CD4-positive, alpha-beta T cell (primary cell): ENCODE measurements at regions not wholly inside any gene's neighbourhood (a gene's known extent, or its start where the extent isn't known, plus 50 kb on each side); places are given as distances from the start of the nearest gene placed in this dataset.

Experiments
- ATAC-seq: fragments of 200-7000 bp; cut with Tn5 transposase; one replicate; pipeline ENCODE4 v1.10.0; 2022; ENCODE audit warnings: mild to moderate bottlenecking; ENCODE audit not compliant: poor library complexity
- CTCF ChIA-PET: fragments of 350-600 bp; sonication (Branson Sonifier 250); formaldehyde crosslinking; loops from one replicate; lab custom pipeline; 2021; ENCODE audit warnings: antibody characterized with exemption, inconsistent platforms; lab: Charles Lee
- POLR2A ChIA-PET: fragments of 350-600 bp; sonication (Branson Sonifier 250); formaldehyde crosslinking; loops from one replicate; lab custom pipeline; 2021; ENCODE audit warnings: antibody characterized with exemption, inconsistent platforms; lab: Charles Lee
- DNase-seq, 14 experiments: peaks; one replicate each; pipeline ENCODE4 v3.0.0-alpha.2; 2013 to 2020; ENCODE audit warnings: mixed read lengths in 2 of 14
- H3K27ac ChIP-seq, 2 donors: one replicate each; pipeline versions ENCODE4 v1.5.1 to v1.7.0; 2013; ENCODE audit warnings: low read length in 2 of 2, low read depth in 1 of 2, mild to moderate bottlenecking in 1 of 2
- H3K27me3 ChIP-seq, 2 experiments: 1 replicate in 1 of 2; 2 replicates in 1 of 2; pipeline versions ENCODE4 v1.6.1 to v1.7.0; 2013; ENCODE audit warnings: low read length in 2 of 2, control low read depth in 1 of 2, mild to moderate bottlenecking in 1 of 2, moderate library complexity in 1 of 2; ENCODE audit not compliant: insufficient read depth in 2 of 2, control insufficient read depth in 1 of 2
- H3K36me3 ChIP-seq: one replicate; pipeline ENCODE4 v1.6.1; 2013; ENCODE audit warnings: low read length, control low read depth; ENCODE audit not compliant: insufficient read depth
- H3K4me1 ChIP-seq: one replicate; pipeline ENCODE4 v1.6.1; 2013; ENCODE audit warnings: low read length, control low read depth; ENCODE audit not compliant: insufficient read depth
- H3K4me3 ChIP-seq: one replicate; pipeline ENCODE4 v1.5.1; 2013; ENCODE audit warnings: mild to moderate bottlenecking, low read length, moderate library complexity
- H3K9me3 ChIP-seq, 2 experiments: 1 replicate in 1 of 2; 2 replicates in 1 of 2; pipeline versions ENCODE4 v1.6.1 to v1.7.0; 2013; ENCODE audit warnings: low read length in 2 of 2, mild to moderate bottlenecking in 2 of 2, control low read depth in 1 of 2, moderate library complexity in 1 of 2; ENCODE audit not compliant: control insufficient read depth in 1 of 2, insufficient read depth in 1 of 2
- H3K27ac Mint-ChIP-seq: one replicate; pipeline ENCODE4 v1.8.0; 2020; ENCODE audit warnings: mixed read lengths
- H3K27me3 Mint-ChIP-seq: one replicate; pipeline ENCODE4 v1.8.0; 2021; ENCODE audit warnings: mixed read lengths
- H3K36me3 Mint-ChIP-seq: one replicate; pipeline ENCODE4 v1.8.0; 2021; ENCODE audit warnings: low read depth, mixed read lengths
- H3K4me1 Mint-ChIP-seq: one replicate; pipeline ENCODE4 v1.8.0; 2021; ENCODE audit warnings: low read depth, mixed read lengths
- H3K4me3 Mint-ChIP-seq: one replicate; pipeline ENCODE4 v1.8.0; 2020; ENCODE audit warnings: mild to moderate bottlenecking, mixed read lengths
- H3K9me3 Mint-ChIP-seq: one replicate; pipeline ENCODE4 v1.8.0; 2020; ENCODE audit warnings: mixed read lengths
- intact Hi-C, 2 experiments: fragments of 100-400 bp; cut with DNase I in 1 of 2; cut with micrococcal nuclease in 1 of 2; formaldehyde crosslinking; loops; one replicate each; pipeline versions ENCODE4 v1.15.1 to v1.9.0; 2023 to 2025; cut with DNase I, micrococcal nuclease
- TF ChIP-seq, protein P1 (sequence below): fragments of 200-600 bp; IDR thresholded peaks from one replicate; pipeline ENCODE4 v1.8.0; 2022; ENCODE audit warnings: antibody characterized with exemption, mild to moderate bottlenecking

DNA sequence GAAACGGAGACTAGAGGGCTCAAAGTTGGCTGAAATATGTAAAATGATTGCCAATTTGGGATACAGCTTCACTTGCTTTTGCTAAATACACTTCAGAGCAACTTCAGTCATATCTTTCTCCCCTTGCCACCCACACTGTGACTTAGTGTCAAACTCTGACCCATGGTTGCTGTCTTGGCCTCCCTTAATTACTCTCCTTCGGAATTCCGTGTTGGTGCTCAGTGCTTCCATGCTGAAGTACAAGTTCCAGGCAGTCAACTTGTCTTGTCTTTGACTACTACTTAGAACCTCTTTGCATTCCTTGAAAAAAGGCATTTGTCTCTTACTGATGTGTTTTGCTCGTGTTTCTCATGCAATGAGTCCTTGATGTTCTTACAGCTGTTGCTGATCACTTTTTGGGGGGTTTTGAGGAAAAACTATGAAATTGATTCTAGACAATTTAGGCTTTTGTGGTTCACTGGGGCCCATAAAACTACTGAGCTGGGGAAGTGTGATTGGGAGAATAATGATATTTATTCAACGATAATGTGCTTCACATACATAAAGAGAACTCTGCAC lies 146.0 kb downstream of the UBE2E3 start:
- no peaks in the 10 kb centered on the region for H3K27me3 ChIP-seq
- H3K36me3 ChIP-seq = no peaks in the 10 kb centered on the region
- H3K4me1 ChIP-seq = peaks cover 25% of the 10 kb centered on the region
- peak overlapping the region; percentile 81 for H3K4me3 Mint-ChIP-seq
- H3K27me3 Mint-ChIP-seq = no peaks in the 10 kb centered on the region
- no peak for ATAC-seq
- DNase-seq = peak in 2 of 14 experiments; percentile 47 to 67
- H3K27ac ChIP-seq = peak overlapping the region; percentile 87 to 90
- H3K9me3 Mint-ChIP-seq = no peaks in the 10 kb centered on the region
- peak overlapping the region; percentile 4 for H3K4me3 ChIP-seq
- ChIA-PET CTCF (interaction anchor here (0.7 to 1.8 kb wide), 5 partner anchors 10 to 340 kb away, joined by 3 to 7 read pairs (median 4); partner anchors contain the start of gene ITGA4), POLR2A (interaction anchor here (1.1 to 4.1 kb wide), 4 partner anchors 15 to 332 kb away, joined by 3 to 39 read pairs (median 4); no protein-coding TSS in a partner anchor)
- peaks cover 81% of the 10 kb centered on the region for H3K4me1 Mint-ChIP-seq
- TF ChIP-seq, protein P1, sequence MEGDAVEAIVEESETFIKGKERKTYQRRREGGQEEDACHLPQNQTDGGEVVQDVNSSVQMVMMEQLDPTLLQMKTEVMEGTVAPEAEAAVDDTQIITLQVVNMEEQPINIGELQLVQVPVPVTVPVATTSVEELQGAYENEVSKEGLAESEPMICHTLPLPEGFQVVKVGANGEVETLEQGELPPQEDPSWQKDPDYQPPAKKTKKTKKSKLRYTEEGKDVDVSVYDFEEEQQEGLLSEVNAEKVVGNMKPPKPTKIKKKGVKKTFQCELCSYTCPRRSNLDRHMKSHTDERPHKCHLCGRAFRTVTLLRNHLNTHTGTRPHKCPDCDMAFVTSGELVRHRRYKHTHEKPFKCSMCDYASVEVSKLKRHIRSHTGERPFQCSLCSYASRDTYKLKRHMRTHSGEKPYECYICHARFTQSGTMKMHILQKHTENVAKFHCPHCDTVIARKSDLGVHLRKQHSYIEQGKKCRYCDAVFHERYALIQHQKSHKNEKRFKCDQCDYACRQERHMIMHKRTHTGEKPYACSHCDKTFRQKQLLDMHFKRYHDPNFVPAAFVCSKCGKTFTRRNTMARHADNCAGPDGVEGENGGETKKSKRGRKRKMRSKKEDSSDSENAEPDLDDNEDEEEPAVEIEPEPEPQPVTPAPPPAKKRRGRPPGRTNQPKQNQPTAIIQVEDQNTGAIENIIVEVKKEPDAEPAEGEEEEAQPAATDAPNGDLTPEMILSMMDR = no peak
- no peaks in the 10 kb centered on the region for H3K9me3 ChIP-seq
- intact Hi-C loops = loop anchor here in 1 of 2 experiments (10.0 kb wide), 1 partner anchor 48 kb away; no protein-coding TSS in a partner anchor
- peak overlapping the region; percentile 99 for H3K27ac Mint-ChIP-seq
- H3K36me3 Mint-ChIP-seq = peaks cover 32% of the 10 kb centered on the region

DNA sequence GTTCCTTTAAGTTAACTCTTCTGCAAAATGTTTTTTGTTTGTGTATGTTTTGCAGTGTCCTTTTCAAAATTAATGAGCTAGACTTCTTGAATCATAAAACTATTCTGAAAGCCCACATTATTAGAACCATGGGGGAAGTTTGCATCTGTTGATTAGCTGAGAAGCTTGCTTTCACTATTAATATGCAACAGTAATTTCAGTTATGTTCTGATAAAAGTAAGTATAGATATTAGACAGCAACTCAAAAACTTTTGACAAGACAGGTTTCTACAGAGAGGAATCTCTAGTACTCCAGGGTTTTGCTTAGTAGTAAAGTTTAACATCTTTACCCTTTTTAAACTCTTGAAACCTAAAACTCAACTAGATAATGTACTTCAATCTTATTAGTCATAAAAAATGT lies 147.8 kb downstream of the UBE2E3 start:
- Histone ChIP-seq H3K27me3 (no peaks in the 10 kb centered on the region), H3K4me1 (peaks cover 25% of the 10 kb centered on the region), H3K9me3 (no peaks in the 10 kb centered on the region), H3K36me3 (no peaks in the 10 kb centered on the region), H3K4me3 (no peak overlapping the region), H3K27ac (no peak overlapping the region)
- Mint-ChIP-seq H3K9me3 (no peaks in the 10 kb centered on the region), H3K27ac (peak overlapping the region; percentile 79), H3K4me1 (peaks cover 81% of the 10 kb centered on the region), H3K4me3 (peak overlapping the region; percentile 32), H3K27me3 (no peaks in the 10 kb centered on the region), H3K36me3 (peaks cover 43% of the 10 kb centered on the region)
- ChIA-PET POLR2A (interaction anchor here (0.7 to 1.6 kb wide), 5 partner anchors 12 to 100 kb away, joined by 3 to 6 read pairs (median 4); no protein-coding TSS in a partner anchor), CTCF (interaction anchor here (0.6 to 1.8 kb wide), 2 partner anchors 12 to 15 kb away, joined by 3 to 6 read pairs; no protein-coding TSS in a partner anchor)
- TF ChIP-seq, protein P1 = no peak
- DNase-seq (no peak), ATAC-seq (no peak)
- intact Hi-C loops = loop anchor here in 1 of 2 experiments (10.0 kb wide), 1 partner anchor 47 kb away; no protein-coding TSS in a partner anchor

DNA sequence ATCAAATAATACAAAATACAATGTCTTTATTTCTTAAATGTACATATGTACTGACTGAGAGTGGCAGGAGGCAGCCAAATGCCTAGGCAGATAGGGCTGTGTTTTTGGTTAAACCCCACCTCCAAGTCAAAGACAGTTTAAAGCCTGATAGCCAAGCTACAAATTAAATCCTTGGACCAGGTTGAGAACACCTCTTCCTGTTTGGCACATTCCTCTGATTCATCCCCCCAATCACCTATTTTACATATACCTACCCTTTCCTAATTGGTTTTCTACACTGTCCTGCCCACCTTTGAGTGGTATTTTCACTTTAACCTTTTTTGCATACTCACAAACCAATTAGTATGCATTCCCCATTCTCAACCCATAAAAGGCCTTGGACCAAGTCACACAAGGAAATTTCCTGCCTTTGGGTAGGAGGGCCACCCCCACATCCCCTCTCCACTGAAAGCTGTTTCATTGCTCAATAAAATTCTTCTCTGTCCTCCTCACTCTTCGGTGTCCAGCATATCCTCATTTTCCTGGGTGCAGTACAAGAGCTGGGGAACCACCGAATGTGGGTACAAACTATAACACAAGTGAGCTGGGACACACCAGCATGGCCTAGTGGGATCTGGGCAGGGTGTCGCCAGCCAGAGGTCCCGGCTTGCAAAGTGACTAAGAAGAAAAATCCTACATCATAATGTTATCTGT lies 149.1 kb downstream of the UBE2E3 start:
- intact Hi-C loops = loop anchor here (5.0 to 10.0 kb wide), 2 partner anchors 45 to 173 kb away; no protein-coding TSS in a partner anchor
- peak in 2 of 14 experiments; percentile 10 to 47 for DNase-seq
- POLR2A ChIA-PET = interaction anchor here (0.9 to 5.2 kb wide), 4 partner anchors 12 to 176 kb away, joined by 3 to 31 read pairs (median 4); no protein-coding TSS in a partner anchor
- peaks cover 78% of the 10 kb centered on the region for H3K4me1 Mint-ChIP-seq
- no peaks in the 10 kb centered on the region for H3K9me3 Mint-ChIP-seq
- TF ChIP-seq, protein P1 = no peak
- CTCF ChIA-PET = interaction anchor here (1.1 kb wide), 1 partner anchor 15 kb away, joined by 3 read pairs; no protein-coding TSS in a partner anchor
- Histone ChIP-seq H3K27ac (peak overlapping the region in 1 of 2 donors; percentile 9), H3K4me1 (peaks cover 24% of the 10 kb centered on the region), H3K36me3 (no peaks in the 10 kb centered on the region), H3K9me3 (peaks cover 2 to 3% of the 10 kb centered on the region in 2 experiments), H3K27me3 (no peaks in the 10 kb centered on the region), H3K4me3 (no peak overlapping the region)
- no peak for ATAC-seq
- peak overlapping the region; percentile 42 for H3K4me3 Mint-ChIP-seq
- H3K27me3 Mint-ChIP-seq = no peaks in the 10 kb centered on the region
- H3K27ac Mint-ChIP-seq = peak overlapping the region; percentile 74
- peaks cover 51% of the 10 kb centered on the region for H3K36me3 Mint-ChIP-seq
